ENCODE measurements at regions not wholly inside any gene's neighbourhood (a gene's known extent, or its start where the extent isn't known, plus 50 kb on each side); places are given as distances from the start of the nearest gene placed in this dataset.

- no peaks in the 10 kb centered on the region for H3K36me3 Mint-ChIP-seq
- H3K27me3 Mint-ChIP-seq (ENCODE audit: low read depth in 3 of 3) = peaks cover 0 to 2% (median 0%) of the 10 kb centered on the region in 3 donors
- H2AFZ ChIP-seq (ENCODE audit: insufficient read depth, low read depth, low read length, poor library complexity, severe bottlenecking) = no peak overlapping the region
- H3K9me3 Mint-ChIP-seq = peaks cover 0 to 4% (median 0%) of the 10 kb centered on the region in 7 donors
- no peak overlapping the region for H3K9ac ChIP-seq (ENCODE audit: insufficient read depth, low read length, poor library complexity, severe bottlenecking)
- H3K27ac Mint-ChIP-seq = no peak overlapping the region
- DNase-seq = no peak
- no peaks in the 10 kb centered on the region for H3K4me1 ChIP-seq (ENCODE audit: control insufficient read depth in 1 of 2, insufficient read depth in 2 of 2, low read length in 2 of 2)
- intact Hi-C loops (cut with micrococcal nuclease) = no loop called here
- no peaks in the 10 kb centered on the region for H3K9me3 ChIP-seq (replicated peaks in 1 of 2; ENCODE audit: control insufficient read depth in 1 of 2, insufficient read depth in 1 of 2, low read length in 2 of 2)
- H3K27me3 ChIP-seq (ENCODE audit: control insufficient read depth in 2 of 2, insufficient read depth in 2 of 2, low read length in 2 of 2) = no peaks in the 10 kb centered on the region
- H4K20me1 ChIP-seq (ENCODE audit: insufficient read depth, low read length) = no peaks in the 10 kb centered on the region
- no peaks in the 10 kb centered on the region for H3K4me1 Mint-ChIP-seq
- H3K27ac ChIP-seq (ENCODE audit: low read depth in 1 of 2, low read length in 2 of 2) = no peak overlapping the region
- no peak for TF ChIP-seq CTCF (IDR thresholded peaks at IDR 0.05)
- no peak overlapping the region for H3K4me2 ChIP-seq (replicated peaks; ENCODE audit: extremely low read depth, low read length, poor library complexity, severe bottlenecking)
- WGBS (ENCODE audit: insufficient coverage) = 61% methylated on average over 3 of the region's 6 CpGs
- H3K79me2 ChIP-seq (ENCODE audit: insufficient read depth, low read length) = no peaks in the 10 kb centered on the region
- no peaks in the 10 kb centered on the region for H3K36me3 ChIP-seq (replicated peaks in 1 of 2; ENCODE audit: control insufficient read depth in 1 of 2, insufficient read depth in 2 of 2, low read length in 2 of 2)
- H3K4me3 ChIP-seq (replicated peaks in 1 of 3; ENCODE audit: low read depth in 2 of 3, low read length in 3 of 3) = no peak overlapping the region
- H3K4me3 Mint-ChIP-seq = no peak overlapping the region
These were observed 1155.5 kb downstream of the EPHA7 start for GRCh38 chr6:92263864-92264263.

- H3K4me1 ChIP-seq (ENCODE audit: control insufficient read depth in 1 of 2, insufficient read depth in 2 of 2, low read length in 2 of 2) = no peaks in the 10 kb centered on the region
- H3K36me3 Mint-ChIP-seq = no peaks in the 10 kb centered on the region
- peaks cover 0 to 4% (median 0%) of the 10 kb centered on the region in 7 donors for H3K9me3 Mint-ChIP-seq
- no peak for DNase-seq
- no peak overlapping the region for H2AFZ ChIP-seq (ENCODE audit: insufficient read depth, low read depth, low read length, poor library complexity, severe bottlenecking)
- H3K4me1 Mint-ChIP-seq = no peaks in the 10 kb centered on the region
- no peak overlapping the region for H3K27ac ChIP-seq (ENCODE audit: low read depth in 1 of 2, low read length in 2 of 2)
- H3K27ac Mint-ChIP-seq = no peak overlapping the region
- no peak overlapping the region for H3K9ac ChIP-seq (ENCODE audit: insufficient read depth, low read length, poor library complexity, severe bottlenecking)
- no peak for TF ChIP-seq CTCF (IDR thresholded peaks at IDR 0.05)
- no peak overlapping the region for H3K4me3 ChIP-seq (replicated peaks in 1 of 3; ENCODE audit: low read depth in 2 of 3, low read length in 3 of 3)
- H3K27me3 Mint-ChIP-seq (ENCODE audit: low read depth in 3 of 3) = peaks cover 0 to 2% (median 0%) of the 10 kb centered on the region in 3 donors
- no peaks in the 10 kb centered on the region for H3K27me3 ChIP-seq (ENCODE audit: control insufficient read depth in 2 of 2, insufficient read depth in 2 of 2, low read length in 2 of 2)
- H3K9me3 ChIP-seq (replicated peaks in 1 of 2; ENCODE audit: control insufficient read depth in 1 of 2, insufficient read depth in 1 of 2, low read length in 2 of 2) = no peaks in the 10 kb centered on the region
- no peak overlapping the region for H3K4me3 Mint-ChIP-seq
- 40% methylated on average over 1 of the region's 2 CpGs for WGBS (ENCODE audit: insufficient coverage)
- H3K4me2 ChIP-seq (replicated peaks; ENCODE audit: extremely low read depth, low read length, poor library complexity, severe bottlenecking) = no peak overlapping the region
- H3K36me3 ChIP-seq (replicated peaks in 1 of 2; ENCODE audit: control insufficient read depth in 1 of 2, insufficient read depth in 2 of 2, low read length in 2 of 2) = no peaks in the 10 kb centered on the region
- intact Hi-C loops (cut with micrococcal nuclease) = no loop called here
- no peaks in the 10 kb centered on the region for H3K79me2 ChIP-seq (ENCODE audit: insufficient read depth, low read length)
- no peaks in the 10 kb centered on the region for H4K20me1 ChIP-seq (ENCODE audit: insufficient read depth, low read length)
These were observed 1160.2 kb downstream of the EPHA7 start for GRCh38 chr6:92259171-92259570.
